ENCODE measurements at regions not wholly inside any gene's neighbourhood (a gene's known extent, or its start where the extent isn't known, plus 50 kb on each side); places are given as distances from the start of the nearest gene placed in this dataset.

- TF ChIP-seq, protein P1, sequence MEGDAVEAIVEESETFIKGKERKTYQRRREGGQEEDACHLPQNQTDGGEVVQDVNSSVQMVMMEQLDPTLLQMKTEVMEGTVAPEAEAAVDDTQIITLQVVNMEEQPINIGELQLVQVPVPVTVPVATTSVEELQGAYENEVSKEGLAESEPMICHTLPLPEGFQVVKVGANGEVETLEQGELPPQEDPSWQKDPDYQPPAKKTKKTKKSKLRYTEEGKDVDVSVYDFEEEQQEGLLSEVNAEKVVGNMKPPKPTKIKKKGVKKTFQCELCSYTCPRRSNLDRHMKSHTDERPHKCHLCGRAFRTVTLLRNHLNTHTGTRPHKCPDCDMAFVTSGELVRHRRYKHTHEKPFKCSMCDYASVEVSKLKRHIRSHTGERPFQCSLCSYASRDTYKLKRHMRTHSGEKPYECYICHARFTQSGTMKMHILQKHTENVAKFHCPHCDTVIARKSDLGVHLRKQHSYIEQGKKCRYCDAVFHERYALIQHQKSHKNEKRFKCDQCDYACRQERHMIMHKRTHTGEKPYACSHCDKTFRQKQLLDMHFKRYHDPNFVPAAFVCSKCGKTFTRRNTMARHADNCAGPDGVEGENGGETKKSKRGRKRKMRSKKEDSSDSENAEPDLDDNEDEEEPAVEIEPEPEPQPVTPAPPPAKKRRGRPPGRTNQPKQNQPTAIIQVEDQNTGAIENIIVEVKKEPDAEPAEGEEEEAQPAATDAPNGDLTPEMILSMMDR (conservative IDR thresholded peaks at IDR 0.05 in 1 of 2, IDR thresholded peaks at IDR 0.05 in 1 of 2; ENCODE audit: extremely low read depth in 1 of 2, insufficient read depth in 1 of 2, low read depth in 1 of 2, low read length in 2 of 2), result no peak
- no peak for TF ChIP-seq EZH2 (IDR thresholded peaks at IDR 0.05; ENCODE audit: borderline replicate concordance, low read length)
These were observed 532.8 kb downstream of the FOXG1 start for GRCh38 chr14:29299372-29299771.
